SK-N-SH treated with all-trans-retinoic acid at 6 μM for 48 hours (cell line): ENCODE measurements at regions not wholly inside any gene's neighbourhood (a gene's known extent, or its start where the extent isn't known, plus 50 kb on each side); places are given as distances from the start of the nearest gene placed in this dataset.
"Not testable (repeated sequence)": the region's sequence is repeated elsewhere in the genome, so short reads cannot be mapped to it uniquely, and the experiment has no call there.

Source experiments
- ATAC-seq: fragments of 200-7000 bp; cut with Tn5 transposase; 3 replicates; pipeline ENCODE4 v1.9.1; 2020; ENCODE audit warnings: mild to moderate bottlenecking, moderate library complexity
- ARNTL ChIP-seq: fragments of 450-650 bp; formaldehyde crosslinking; IDR thresholded peaks from 2 replicates; pipeline ENCODE4 v1.5.0; 2020; ENCODE audit warnings: low read depth, mild to moderate bottlenecking, moderate library complexity, borderline replicate concordance
- BACH2 ChIP-seq: fragments of 250-450 bp; sonication (Bioruptor Pico); IDR thresholded peaks from 2 replicates; pipeline ENCODE4 v1.9.0; 2021; ENCODE audit warnings: mild to moderate bottlenecking, borderline replicate concordance
- CSDC2 ChIP-seq: fragments of 250-450 bp; sonication (Bioruptor Pico); IDR thresholded peaks from 2 replicates; pipeline ENCODE4 v1.5.0; 2020; ENCODE audit warnings: mild to moderate bottlenecking, moderate library complexity
- ESRRG ChIP-seq: fragments of 250-450 bp; sonication (Bioruptor Pico); IDR thresholded peaks from 2 replicates; pipeline ENCODE4 v1.6.1; 2021; ENCODE audit warnings: mild to moderate bottlenecking
- GLIS3 ChIP-seq: fragments of 250-450 bp; sonication (Bioruptor Pico); IDR thresholded peaks from 2 replicates; pipeline ENCODE4 v1.5.0; 2020; ENCODE audit warnings: mild to moderate bottlenecking, moderate library complexity
- ISL1 ChIP-seq: fragments of 250-450 bp; sonication (Bioruptor Pico); IDR thresholded peaks from 2 replicates; pipeline ENCODE4 v2.1.2; 2022; ENCODE audit warnings: mild to moderate bottlenecking, moderate library complexity
- OSR1 ChIP-seq: fragments of 250-450 bp; sonication (Bioruptor Pico); IDR thresholded peaks from 2 replicates; pipeline ENCODE4 v1.8.0; 2022; ENCODE audit warnings: moderate library complexity, mild to moderate bottlenecking, inconsistent platforms
- PPARA ChIP-seq: fragments of 250-450 bp; sonication (Bioruptor Pico); IDR thresholded peaks from 2 replicates; pipeline ENCODE4 v1.5.0; 2020; ENCODE audit warnings: mild to moderate bottlenecking, borderline replicate concordance
- RARB ChIP-seq: fragments of 250-450 bp; sonication (Bioruptor Pico); IDR thresholded peaks from 2 replicates; pipeline ENCODE4 v1.8.0; 2021; ENCODE audit warnings: mild to moderate bottlenecking, moderate library complexity
- SNAI2 ChIP-seq: fragments of 250-450 bp; sonication (Bioruptor Pico); IDR thresholded peaks from 2 replicates; pipeline ENCODE4 v1.5.0; 2020; ENCODE audit warnings: mild to moderate bottlenecking, moderate library complexity
- TCF4 ChIP-seq: fragments of 250-450 bp; sonication (Bioruptor Pico); IDR thresholded peaks from 2 replicates; pipeline ENCODE4 v1.8.0; 2021; ENCODE audit warnings: mild to moderate bottlenecking, moderate library complexity, borderline replicate concordance
- TOX ChIP-seq: fragments of 250-450 bp; sonication (Bioruptor Pico); IDR thresholded peaks from 2 replicates; pipeline ENCODE4 v1.8.0; 2021; ENCODE audit warnings: mild to moderate bottlenecking, moderate library complexity, borderline replicate concordance
- ZC3H10 ChIP-seq: fragments of 250-450 bp; sonication (Bioruptor Pico); IDR thresholded peaks from 2 replicates; pipeline ENCODE4 v1.5.1; 2021; ENCODE audit warnings: mild to moderate bottlenecking, moderate library complexity
- ZFP30 ChIP-seq: fragments of 450-650 bp; formaldehyde crosslinking; IDR thresholded peaks from 2 replicates; pipeline ENCODE4 v1.5.0; 2022; ENCODE audit warnings: mild to moderate bottlenecking, moderate library complexity
- ZNF565 ChIP-seq: fragments of 450-650 bp; formaldehyde crosslinking; conservative IDR thresholded peaks from 2 replicates; pipeline ENCODE4 v1.5.0; 2020; ENCODE audit warnings: low read depth, mild to moderate bottlenecking, moderate library complexity
- ZNF70 ChIP-seq: fragments of 450-650 bp; formaldehyde crosslinking; IDR thresholded peaks from 2 replicates; pipeline ENCODE4 v1.5.0; 2020; ENCODE audit warnings: mild to moderate bottlenecking, moderate library complexity
- ZNF8 ChIP-seq: fragments of 450-650 bp; formaldehyde crosslinking; IDR thresholded peaks from 2 replicates; pipeline ENCODE4 v1.5.0; 2020; ENCODE audit warnings: mild to moderate bottlenecking, moderate library complexity
- TF ChIP-seq, protein P1 (sequence below): fragments of 250-450 bp; sonication (Bioruptor Pico); IDR thresholded peaks from 2 replicates; pipeline ENCODE4 v1.5.1; 2020; ENCODE audit warnings: low read depth, mild to moderate bottlenecking, moderate library complexity
- TF ChIP-seq, protein P2 (sequence below): fragments of 250-450 bp; sonication (Bioruptor Pico); IDR thresholded peaks from 2 replicates; pipeline ENCODE4 v1.8.0; 2020; ENCODE audit warnings: mild to moderate bottlenecking, moderate library complexity, borderline replicate concordance
- TF ChIP-seq, protein P3 (sequence below): fragments of 250-450 bp; sonication (Bioruptor Pico); IDR thresholded peaks from 2 replicates; pipeline ENCODE4 v1.8.0; 2021; ENCODE audit warnings: low read depth, mild to moderate bottlenecking, moderate library complexity, borderline replicate concordance
- TF ChIP-seq, protein P4 (sequence below): fragments of 250-450 bp; sonication (Bioruptor Pico); IDR thresholded peaks from 2 replicates; pipeline ENCODE4 v1.5.1; 2021; ENCODE audit warnings: mild to moderate bottlenecking, moderate library complexity

DNA sequence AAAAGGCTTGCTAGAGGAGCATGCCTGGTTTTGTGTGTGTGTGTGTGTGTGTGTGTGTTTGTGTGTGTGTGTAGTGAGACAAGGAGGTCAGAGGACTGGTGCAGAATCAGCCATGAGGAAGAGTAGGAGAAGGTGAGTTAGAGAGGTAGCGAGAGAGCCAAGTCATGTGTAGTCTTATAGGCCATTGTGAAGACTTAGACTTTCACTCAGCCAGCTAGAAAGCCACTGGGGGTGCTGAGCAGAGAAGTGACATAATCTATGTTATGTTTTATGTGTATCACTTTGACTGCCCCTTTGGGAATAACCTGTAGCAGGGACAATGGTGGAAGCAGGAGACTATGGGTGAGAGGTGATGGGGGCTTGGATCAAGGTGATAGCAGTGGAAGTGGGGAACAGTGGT is 180.5 kb upstream of the CLINT1 start (continued):
- TF ChIP-seq, protein P1, sequence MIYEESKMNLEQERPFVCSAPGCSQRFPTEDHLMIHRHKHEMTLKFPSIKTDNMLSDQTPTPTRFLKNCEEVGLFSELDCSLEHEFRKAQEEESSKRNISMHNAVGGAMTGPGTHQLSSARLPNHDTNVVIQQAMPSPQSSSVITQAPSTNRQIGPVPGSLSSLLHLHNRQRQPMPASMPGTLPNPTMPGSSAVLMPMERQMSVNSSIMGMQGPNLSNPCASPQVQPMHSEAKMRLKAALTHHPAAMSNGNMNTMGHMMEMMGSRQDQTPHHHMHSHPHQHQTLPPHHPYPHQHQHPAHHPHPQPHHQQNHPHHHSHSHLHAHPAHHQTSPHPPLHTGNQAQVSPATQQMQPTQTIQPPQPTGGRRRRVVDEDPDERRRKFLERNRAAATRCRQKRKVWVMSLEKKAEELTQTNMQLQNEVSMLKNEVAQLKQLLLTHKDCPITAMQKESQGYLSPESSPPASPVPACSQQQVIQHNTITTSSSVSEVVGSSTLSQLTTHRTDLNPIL (CRISPR knock-in tag), result no peak
- TF ChIP-seq ZC3H10 (CRISPR knock-in tag) (no peak), ARNTL (CRISPR knock-in tag) (no peak), GLIS3 (no peak), ESRRG (CRISPR knock-in tag) (no peak), TOX (CRISPR knock-in tag) (no peak), SNAI2 (CRISPR knock-in tag) (no peak)
- TF ChIP-seq, protein P2, sequence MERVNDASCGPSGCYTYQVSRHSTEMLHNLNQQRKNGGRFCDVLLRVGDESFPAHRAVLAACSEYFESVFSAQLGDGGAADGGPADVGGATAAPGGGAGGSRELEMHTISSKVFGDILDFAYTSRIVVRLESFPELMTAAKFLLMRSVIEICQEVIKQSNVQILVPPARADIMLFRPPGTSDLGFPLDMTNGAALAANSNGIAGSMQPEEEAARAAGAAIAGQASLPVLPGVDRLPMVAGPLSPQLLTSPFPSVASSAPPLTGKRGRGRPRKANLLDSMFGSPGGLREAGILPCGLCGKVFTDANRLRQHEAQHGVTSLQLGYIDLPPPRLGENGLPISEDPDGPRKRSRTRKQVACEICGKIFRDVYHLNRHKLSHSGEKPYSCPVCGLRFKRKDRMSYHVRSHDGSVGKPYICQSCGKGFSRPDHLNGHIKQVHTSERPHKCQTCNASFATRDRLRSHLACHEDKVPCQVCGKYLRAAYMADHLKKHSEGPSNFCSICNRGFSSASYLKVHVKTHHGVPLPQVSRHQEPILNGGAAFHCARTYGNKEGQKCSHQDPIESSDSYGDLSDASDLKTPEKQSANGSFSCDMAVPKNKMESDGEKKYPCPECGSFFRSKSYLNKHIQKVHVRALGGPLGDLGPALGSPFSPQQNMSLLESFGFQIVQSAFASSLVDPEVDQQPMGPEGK (CRISPR knock-in tag), result no peak
- TF ChIP-seq, protein P3, sequence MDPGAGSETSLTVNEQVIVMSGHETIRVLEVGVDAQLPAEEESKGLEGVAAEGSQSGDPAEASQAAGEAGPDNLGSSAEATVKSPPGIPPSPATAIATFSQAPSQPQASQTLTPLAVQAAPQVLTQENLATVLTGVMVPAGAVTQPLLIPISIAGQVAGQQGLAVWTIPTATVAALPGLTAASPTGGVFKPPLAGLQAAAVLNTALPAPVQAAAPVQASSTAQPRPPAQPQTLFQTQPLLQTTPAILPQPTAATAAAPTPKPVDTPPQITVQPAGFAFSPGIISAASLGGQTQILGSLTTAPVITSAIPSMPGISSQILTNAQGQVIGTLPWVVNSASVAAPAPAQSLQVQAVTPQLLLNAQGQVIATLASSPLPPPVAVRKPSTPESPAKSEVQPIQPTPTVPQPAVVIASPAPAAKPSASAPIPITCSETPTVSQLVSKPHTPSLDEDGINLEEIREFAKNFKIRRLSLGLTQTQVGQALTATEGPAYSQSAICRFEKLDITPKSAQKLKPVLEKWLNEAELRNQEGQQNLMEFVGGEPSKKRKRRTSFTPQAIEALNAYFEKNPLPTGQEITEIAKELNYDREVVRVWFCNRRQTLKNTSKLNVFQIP, result no peak
- TF ChIP-seq, all 23 proteins: peak for 0

DNA sequence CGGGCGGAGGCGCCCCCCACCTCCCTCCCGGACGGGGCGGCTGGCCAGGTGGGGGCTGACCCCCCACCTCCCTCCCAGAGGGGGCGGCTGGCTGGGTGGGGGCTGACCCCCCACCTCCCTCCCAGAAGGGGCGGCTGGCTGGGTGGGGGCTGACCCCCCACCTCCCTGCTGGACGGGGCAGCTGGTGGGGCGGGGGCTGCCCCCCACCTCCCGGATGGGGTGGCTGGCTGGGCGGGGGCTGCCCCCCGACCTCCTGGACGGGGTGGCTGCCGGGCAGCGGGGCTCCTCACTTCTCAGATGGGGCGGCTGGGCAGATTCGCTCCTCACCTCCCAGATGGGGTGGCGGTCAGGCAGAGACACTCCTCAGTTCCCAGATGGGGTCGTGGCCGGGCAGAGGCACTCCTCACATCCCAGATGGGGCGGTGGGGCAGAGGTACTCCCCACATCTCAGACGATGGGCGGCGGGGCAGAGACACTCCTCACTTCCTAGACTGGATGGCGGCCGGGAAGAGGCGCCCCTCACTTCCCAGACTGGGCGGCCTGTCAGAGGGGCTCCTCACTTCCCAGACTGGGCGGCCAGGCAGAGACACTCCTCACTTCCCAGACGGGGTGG is 178.1 kb upstream of the CLINT1 start:
- ATAC-seq, result not testable (repeated sequence)

DNA sequence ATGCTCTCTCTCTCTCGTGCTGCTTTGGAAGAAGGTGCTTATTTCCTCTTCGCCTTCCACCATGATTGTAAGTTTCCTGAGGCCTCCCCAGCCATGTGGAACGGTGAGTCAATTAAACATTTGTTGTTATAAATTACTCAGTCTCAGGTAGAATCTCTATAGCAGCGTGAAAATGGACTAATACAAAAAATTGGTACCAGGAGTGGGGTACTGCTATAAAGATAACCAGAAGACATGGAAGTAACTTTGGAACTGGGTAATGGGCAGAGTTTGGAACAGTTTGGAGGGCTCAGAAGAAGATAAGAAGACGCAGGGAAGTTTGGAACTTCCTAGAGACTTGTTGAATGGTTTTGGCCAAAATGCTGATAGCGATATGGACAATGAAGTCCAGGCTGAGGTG is 175.6 kb upstream of the CLINT1 start:
- not testable (repeated sequence) for ATAC-seq

DNA sequence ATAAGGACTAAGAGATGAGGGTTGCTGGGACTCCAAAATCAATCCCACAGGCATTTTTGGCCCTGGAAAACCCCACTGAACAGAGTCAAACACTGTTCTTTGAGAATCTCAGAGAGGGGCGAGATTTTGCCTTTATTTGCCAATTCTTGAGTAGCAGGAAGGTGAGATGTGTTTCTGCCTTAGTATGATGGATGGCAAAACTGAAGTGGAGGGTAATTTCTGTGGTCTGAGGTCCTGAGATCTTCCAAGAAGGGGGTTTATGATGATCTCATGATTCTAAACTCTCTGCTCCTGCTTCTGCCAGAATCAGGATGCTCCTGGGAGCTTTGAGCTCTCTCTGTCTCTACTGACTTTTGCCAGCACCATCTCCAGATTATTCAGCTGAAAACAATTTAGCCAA is 174.8 kb upstream of the CLINT1 start:
- TF ChIP-seq ZFP30, result no peak
- no peak for TF ChIP-seq SNAI2 (CRISPR knock-in tag)
- TF ChIP-seq, protein P2 (CRISPR knock-in tag), result no peak
- TF ChIP-seq, protein P4, sequence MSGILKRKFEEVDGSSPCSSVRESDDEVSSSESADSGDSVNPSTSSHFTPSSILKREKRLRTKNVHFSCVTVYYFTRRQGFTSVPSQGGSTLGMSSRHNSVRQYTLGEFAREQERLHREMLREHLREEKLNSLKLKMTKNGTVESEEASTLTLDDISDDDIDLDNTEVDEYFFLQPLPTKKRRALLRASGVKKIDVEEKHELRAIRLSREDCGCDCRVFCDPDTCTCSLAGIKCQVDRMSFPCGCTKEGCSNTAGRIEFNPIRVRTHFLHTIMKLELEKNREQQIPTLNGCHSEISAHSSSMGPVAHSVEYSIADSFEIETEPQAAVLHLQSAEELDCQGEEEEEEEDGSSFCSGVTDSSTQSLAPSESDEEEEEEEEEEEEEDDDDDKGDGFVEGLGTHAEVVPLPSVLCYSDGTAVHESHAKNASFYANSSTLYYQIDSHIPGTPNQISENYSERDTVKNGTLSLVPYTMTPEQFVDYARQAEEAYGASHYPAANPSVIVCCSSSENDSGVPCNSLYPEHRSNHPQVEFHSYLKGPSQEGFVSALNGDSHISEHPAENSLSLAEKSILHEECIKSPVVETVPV (CRISPR knock-in tag), result no peak
- no peak for TF ChIP-seq OSR1
- TF ChIP-seq PPARA (CRISPR knock-in tag), result no peak
- TF ChIP-seq ZC3H10 (CRISPR knock-in tag), result no peak
- no peak for TF ChIP-seq ESRRG (CRISPR knock-in tag)
- no peak for TF ChIP-seq ZNF565 (CRISPR knock-in tag)
- TF ChIP-seq BACH2 (CRISPR knock-in tag), result no peak
- no peak for TF ChIP-seq GLIS3
- TF ChIP-seq CSDC2 (CRISPR knock-in tag), result no peak
- TF ChIP-seq TCF4, result no peak
- TF ChIP-seq, protein P1 (CRISPR knock-in tag), result no peak
- TF ChIP-seq ISL1 (CRISPR knock-in tag), result no peak
- no peak for TF ChIP-seq RARB
- TF ChIP-seq ZNF70 (CRISPR knock-in tag), result no peak
- no peak for TF ChIP-seq ZNF8 (CRISPR knock-in tag)
- no peak for ATAC-seq
